ENCODE measurements at regions not wholly inside any gene's neighbourhood (a gene's known extent, or its start where the extent isn't known, plus 50 kb on each side); places are given as distances from the start of the nearest gene placed in this dataset.

- no peak for TF ChIP-seq SIN3A (conservative IDR thresholded peaks at IDR 0.05 in 1 of 2, IDR thresholded peaks at IDR 0.05 in 1 of 2; ENCODE audit: low read depth in 1 of 2, low read length in 2 of 2)
- TF ChIP-seq CTCF (IDR thresholded peaks at IDR 0.05; ENCODE audit: control extremely low read depth in 1 of 3, insufficient read depth in 1 of 3, low read depth in 1 of 3, low read length in 3 of 3), result no peak
- TF ChIP-seq JUN (IDR thresholded peaks at IDR 0.05; ENCODE audit: low read depth, low read length), result no peak
- TF ChIP-seq YY1 (IDR thresholded peaks at IDR 0.05; ENCODE audit: low read depth, low read length), result no peak
- no peak for TF ChIP-seq SUZ12 (IDR thresholded peaks at IDR 0.05; ENCODE audit: low read length)
- no peak for TF ChIP-seq SIX5 (IDR thresholded peaks at IDR 0.05; ENCODE audit: low read depth, low read length)
- TF ChIP-seq ATF3 (IDR thresholded peaks at IDR 0.05; ENCODE audit: insufficient read depth, low read depth, low read length), result no peak
These were observed 328.4 kb downstream of the BMP4 start for GRCh38 chr14:53628261-53628660.

Measured in H1 (cell line).